HG02759 (cell line): ENCODE measurements at regions not wholly inside any gene's neighbourhood (a gene's known extent, or its start where the extent isn't known, plus 50 kb on each side); places are given as distances from the start of the nearest gene placed in this dataset.
A peak's percentile ranks its signal among the peaks of the same experiment; 100 is the strongest.

Experiments used
- ATAC-seq: cut with Tn5 transposase; IDR thresholded peaks from one replicate; pipeline ENCODE4 v1.9.1; 2021; ENCODE audit warnings: mild to moderate bottlenecking, moderate library complexity; ENCODE audit not compliant: unreplicated experiment

DNA sequence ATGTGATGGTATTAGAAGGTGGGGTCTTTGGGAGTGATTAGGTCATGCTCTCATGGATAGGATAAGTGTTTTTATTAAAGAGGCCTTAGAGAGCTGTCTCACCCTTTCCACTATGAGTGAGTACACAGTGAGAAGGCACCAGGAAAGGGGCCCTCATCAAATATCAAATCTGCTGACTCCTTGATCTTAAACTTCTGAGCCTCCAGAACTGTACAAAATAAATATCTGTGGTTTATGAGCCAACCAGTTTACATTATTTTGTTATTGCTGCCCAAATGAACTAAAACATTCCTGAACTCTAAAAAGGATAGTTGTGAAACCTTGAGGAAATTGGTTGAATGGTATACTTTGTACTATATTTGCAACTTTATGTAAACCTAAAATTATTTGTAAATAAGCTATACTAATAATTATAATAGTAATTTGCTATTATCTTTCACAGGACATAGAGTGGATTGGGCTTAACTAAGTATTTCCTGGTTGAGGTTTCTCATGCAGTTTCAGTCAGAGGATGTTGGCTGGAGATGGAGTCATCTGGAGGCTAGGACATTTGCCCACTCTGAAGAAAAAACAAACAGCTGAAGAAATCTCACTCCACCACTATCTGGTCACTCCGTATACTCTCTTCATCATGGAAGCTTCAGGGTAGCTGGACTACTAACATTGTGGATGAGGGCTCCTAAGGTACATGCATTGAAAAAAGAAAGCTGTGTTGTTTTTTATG is 1068.6 kb upstream of the CADM2 start:
- no peak for ATAC-seq

DNA sequence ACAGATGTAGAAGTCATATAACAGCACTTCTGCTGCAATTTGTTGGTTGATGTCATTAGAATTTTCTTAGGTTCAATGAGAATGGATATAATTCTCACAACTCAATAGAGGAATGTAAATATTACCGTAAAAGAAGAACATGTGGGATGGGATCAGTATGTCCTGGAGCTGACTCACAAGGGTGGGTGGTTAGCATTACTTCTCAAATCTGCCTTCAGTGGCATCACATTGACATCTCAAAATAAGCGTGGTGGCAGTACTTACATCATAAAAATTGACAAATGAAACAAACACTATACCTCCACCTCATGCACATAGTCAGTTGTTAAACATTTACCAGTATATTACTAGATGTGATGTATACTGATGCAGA is 1068.0 kb upstream of the CADM2 start:
- no peak for ATAC-seq

DNA sequence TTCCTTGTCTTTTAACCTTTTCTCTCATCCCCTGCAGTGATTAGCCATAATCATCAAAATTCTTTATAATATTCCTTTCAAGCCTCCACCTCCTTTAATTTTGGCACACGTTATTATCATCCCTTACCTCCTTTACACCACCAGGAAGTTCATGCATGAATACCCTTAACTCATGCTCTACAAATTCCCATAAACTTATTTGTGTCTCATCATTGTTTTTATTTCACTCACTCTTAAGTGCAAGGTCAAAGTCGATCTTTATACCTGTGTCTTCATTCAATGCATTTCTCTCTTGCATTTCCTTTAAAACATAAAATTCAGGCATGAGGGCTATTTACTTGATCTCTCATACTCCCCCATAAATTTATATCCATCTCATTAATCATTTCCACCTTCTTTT is 1064.6 kb upstream of the CADM2 start:
- ATAC-seq, result no peak

DNA sequence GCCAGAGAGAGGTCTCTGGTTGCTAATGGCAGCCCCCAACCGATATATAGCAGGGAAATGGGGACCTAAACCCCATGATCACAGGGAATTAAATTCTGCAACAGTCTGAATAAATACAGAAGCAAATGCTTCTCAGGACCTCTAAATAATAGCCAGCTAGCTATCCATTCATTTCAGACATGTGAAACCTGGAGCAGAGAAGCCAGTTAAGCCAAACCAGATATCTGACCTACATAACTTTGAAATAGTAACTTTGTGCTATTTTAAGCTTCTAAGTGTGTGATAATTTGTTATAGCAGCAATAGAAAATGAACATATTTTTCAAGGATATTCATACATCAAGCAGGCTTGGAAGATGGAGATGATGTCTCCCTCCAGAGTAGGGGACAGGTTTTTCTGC is 1062.9 kb upstream of the CADM2 start:
- ATAC-seq, result no peak

DNA sequence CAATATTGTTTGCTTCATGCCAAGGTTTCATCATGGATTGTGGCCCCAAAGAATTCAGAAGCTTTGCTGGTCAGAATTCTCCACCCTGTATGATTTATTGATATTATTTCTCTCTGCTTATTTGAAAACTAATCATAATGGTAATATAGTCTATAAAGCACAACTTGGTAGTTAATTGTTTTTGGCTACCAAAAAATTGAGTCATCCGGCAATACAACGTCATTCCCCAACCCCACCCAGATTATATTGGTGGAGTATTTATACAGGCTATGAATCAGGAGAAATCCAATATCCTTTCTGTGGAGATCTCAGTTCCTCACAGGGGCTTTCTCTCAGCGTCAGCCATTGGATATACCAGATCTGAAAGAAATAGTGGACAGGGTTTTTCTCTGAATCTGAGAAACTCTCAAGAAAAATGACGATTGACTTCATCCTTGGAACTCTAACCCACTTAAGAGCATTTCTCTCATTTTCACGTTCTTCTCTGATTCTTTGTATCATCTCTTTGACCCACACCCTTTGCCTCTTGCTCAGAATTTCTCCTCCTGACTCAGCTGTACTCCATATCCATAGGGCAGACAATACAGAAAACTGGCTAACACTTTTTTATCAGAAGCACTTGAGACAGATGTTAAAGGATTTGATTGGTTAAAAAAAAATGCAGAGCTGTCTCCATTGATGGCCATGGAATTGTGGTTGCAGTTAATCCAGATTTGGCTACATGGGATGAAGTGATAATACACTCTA is 1055.8 kb upstream of the CADM2 start:
- no peak for ATAC-seq

DNA sequence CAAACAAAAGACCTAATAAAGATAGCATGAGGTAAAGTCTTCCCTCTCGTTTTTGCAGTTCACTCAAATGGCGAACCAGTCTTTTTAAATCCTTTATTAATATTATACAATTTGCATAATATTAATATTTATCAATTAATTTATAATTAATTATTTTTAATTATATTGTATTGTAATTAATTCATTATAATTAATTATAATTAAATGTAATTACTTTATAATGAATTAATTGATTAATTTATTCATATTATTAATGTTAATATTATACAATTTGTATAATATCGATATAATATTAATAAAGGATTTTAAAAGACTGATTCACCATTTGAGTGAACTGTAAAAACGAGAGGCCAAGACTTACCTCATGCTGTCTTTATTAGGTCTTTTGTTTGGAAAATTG is 1045.4 kb upstream of the CADM2 start:
- ATAC-seq, result no peak

DNA sequence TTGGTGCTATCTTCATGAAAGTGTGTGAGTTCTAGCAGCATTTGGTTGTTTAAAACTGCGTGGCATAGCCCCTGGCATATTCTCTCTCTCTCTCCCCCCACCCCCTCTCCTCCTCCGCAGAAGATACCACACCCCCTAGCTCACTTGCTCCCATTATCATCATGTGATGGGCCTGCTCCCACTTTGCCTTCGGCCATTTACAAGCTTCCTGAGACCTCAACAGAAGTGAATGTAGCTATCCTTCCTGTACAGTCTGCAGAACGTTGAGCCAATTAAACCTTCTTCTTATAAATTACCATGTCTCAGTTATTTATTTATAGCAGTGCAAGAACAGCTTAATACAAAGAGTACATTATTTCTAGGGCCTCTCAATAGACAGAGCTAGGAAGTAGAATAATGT is 1032.5 kb upstream of the CADM2 start:
- no peak for ATAC-seq

DNA sequence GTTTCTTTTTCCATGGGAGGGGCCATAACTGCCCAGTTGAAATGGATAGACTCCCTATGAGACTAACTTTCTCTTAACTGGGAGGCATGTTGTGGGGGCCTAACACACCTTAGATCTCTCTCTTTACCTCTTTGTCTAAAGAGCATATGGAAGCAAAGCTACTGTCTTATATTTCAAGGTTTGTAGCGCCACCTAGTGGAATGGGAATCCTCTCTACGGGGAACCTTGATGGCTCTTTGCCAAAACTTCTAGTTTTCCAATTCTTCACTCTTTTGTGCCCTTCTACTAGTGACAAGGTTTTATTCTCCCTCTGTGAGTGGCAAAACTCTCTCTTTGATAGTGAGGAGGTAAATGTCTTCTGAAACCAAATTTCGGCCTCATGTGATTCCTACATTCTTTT is 1030.4 kb upstream of the CADM2 start:
- peak; percentile 69 for ATAC-seq

DNA sequence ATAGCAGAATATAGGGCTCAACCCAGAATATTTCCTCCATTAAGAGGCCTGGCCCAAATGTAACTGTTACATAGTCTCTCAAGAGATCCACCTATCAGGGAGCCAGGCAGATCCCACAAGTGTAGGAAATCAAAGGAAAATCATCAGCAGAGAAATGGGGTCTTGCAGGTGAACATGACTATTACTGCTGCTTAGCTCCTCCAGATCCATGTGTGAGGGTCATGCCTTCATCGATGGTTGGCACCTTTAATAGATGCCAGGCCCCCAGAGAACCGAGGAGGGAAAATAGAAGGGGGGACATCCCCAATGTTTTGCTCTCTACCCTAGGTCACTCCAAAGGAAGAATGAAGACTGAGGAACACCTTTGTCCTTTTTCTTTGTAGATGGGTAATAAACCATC is 1029.9 kb upstream of the CADM2 start:
- ATAC-seq, result no peak

DNA sequence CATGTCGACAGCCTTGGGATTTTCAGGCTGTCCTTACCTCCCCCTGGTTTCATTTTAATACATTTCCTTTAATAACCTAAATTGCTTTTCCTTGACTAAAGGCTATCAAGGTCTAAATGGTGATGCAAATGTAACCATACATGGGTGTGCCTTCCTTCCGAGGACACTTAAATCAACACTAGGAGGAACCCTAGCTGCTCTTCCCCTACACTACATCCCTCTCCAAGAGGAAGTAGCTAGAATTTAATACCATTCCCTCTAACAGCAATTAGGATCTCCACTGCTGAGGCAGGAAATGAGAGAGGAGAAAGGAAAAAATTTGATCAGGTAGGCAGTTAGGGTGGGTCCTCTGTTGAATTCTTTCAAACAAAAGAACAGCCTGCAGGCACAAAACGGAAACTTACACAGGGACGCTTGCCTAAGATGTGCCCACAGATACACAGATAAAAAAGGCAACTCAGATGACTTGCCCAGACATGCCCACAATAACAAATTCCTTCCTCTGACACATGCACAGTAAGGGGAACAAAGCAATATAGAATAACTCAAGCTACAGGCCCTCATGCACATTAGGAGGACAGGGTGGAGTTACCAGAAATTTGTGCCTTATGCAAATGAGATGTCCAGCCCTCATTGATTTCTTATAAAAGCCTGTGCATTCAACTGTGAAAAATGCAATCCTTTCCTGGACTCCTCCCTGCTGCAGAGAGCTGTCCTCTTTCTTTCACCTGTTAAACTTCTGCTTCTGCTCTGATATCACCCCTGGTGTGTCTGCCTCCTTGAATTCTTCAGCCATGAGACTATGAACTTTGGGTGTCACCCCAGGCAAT is 1024.4 kb upstream of the CADM2 start:
- peak; percentile 47 for ATAC-seq

DNA sequence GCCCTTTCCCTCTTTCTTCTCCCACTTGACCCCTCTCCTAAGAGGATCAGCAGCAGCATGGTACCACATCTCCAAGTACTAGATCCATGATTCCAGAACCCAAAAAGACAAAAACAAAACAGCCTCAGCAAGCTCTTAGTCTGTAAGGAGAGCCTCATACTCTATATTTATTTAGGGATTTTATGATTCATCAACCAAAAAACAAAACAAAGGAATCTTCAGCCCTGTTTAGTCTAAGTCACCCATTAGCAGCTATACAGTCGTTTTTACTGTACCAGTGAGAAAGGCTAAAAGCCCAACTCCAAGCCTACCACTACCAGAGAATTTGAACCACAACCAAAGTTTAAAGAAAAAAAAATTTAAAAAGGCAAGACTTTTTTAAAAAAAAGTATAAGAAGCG is 1020.3 kb upstream of the CADM2 start:
- ATAC-seq, result no peak

DNA sequence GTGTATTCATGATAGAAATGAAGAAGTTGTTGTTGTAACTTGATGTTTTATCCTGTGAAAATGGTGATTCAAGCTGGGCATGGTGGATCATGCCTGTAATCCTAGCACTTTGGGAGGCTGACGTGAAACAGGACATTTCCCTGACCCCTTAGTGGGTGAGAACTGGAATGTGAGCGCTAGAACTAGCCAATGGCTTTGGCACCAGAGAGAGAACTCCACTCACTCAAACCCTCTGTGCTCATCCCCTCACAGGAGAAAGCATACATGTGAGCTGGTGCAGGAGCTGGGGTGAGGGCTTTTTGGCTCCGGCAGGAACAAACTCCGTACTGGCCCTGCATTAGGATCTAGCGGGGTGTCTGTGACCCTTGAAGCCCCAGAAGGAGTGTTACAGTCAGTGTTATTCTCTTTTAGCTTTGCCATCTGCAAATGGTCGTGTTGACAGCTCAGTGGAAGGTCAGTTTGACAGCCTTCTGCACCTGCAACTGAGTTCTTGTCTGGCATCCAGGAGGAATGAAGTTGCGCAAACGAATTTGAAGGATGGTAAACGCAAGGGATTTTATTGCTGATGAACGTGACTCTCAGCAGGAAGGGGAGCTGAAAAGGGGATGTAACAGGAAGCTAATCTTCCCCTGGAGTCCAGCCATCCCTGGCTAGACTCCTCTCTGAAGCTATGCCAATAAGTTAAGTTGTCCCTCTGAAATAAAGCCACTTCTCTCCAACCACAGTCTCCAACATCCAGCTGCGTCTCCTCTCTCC is 1016.6 kb upstream of the CADM2 start:
- ATAC-seq, result no peak

DNA sequence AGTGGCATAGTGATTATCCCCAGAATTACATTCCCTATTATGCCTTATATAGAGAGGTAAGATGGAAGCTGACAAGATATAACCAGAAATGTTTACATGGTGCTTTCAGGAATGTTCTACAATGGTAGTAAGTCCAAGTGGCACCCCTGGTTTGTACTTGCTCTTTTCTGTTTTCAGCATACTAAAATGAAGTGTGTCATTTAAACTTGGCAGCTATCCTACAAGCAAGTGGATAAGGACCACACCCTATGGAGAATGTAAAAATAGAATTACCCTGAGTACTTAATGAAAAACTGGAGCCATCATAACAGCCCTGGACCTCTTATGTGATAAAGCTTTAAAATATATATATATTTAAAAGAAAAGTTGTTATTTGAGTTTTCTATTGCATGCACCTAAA is 1012.7 kb upstream of the CADM2 start:
- ATAC-seq, result no peak

DNA sequence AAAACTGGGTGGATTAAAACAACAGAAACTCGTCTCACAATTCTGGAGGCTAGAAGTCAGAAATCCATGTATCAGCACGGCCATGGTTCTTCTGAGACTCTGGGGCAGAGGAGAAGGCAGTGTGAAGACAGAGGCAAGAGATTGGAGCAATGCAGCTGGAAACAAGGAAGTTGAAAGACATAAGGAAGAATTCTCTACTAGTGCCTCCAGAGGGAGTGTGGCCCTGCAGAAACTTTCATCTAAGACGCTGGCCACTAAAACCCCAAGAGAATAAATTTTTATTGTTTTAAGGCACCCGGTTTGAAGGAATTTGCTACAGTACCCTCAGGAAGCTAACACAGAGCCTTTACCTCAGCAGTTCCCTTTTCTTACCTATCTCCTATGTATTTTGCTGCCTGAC is 1012.2 kb upstream of the CADM2 start:
- no peak for ATAC-seq

DNA sequence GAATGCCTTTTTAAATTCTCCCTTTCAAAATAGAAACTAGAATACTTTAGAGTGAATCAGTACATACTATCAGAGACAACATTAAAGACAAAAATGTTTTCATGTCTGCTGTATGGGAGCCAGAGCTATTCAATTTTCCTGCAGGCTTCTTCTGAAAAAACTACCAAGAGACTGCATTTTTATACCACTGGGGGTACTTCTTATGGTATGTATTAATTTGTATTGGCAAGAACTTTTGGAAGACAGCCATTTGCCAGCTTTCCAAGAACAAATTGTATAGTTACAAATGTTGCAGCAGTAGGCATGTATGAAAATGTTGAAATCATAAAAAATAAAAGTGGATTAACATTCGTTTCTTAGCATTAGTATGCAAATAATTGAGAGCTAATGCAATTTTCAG is 1010.0 kb upstream of the CADM2 start:
- no peak for ATAC-seq

DNA sequence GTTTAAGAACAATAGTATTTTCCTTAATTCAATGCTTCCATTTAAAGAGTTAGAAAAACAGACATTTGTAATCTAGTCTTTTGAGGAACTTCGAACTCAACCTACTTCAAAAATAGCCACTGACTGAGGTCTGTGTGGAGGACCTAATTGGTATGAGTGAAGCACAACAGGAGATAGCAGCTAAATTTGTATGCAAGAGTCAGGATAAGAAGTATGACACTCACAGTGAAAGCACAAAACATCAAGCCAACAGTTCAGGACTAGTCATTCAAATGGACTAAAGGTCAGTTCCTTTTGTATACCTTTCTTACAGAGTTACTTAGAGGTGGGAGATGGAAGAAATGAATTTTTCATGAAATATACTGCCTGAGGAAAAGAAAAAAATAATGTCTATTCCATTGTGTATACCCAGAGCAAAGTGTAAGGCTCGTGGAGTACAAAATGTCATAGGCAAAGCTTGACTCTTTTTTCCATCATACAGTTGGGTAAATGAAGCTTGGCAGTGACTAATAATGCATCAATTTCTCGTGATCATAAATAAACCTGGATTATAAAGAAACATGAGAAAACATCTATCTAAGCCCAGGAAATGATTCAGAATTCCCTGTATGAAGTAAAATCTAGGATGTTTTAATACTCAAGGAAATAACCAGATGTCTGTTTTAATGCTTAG is 1005.2 kb upstream of the CADM2 start:
- ATAC-seq, result no peak

DNA sequence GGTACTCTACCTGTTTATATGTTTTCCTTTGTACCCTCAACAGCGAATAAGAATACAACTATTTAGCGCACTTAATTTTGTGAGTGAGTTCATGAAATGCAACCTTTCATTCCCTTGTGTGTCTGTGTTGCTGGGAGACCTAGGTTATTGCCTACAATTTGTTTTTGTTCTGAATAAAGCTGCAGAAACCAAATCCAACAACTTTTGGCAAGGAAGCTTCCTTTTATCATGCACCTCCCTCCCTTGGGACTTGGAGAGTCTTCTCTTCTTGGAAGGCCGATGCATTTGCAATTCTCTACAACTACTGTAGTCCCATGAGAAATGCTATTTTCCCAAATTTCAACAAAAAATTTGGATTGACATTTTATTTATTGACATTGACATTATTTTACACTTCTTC is 1002.4 kb upstream of the CADM2 start:
- no peak for ATAC-seq

DNA sequence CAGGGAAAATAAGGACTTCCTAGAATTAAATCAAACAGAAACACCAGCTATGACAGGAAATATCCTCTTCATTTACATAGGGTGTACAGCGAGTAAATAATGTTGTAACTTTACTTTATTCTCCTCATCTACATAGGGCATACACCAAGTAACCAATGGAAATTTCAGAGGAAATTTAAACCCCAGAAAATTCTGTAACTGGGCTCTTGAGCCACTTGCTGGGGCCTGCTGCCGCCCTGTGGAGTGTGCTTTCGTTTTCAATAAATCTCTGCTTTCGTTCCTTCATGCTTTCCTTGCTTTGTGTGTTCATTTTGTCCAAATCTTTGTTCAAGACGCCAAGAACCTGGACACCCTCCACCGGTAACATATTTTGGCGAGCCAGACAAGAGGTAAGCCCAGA is 990.4 kb upstream of the CADM2 start:
- no peak for ATAC-seq

DNA sequence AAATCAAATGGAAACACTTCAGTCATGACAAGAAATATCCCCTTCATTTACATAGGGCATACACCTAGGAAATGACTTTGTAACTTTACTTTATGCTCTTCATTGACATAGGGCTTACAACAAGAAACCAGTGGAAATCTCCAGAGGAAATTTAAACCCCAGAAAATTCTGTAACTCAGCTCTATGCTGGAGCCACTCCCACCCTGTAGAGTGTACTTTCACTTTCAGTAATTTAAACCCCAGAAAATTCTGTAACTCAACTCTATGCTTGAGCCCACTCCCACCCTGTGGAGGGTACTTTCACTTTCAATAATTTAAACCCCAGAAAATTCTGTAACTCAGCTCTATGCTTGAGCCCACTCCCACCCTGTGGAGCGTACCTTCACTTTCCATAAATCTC is 987.1 kb upstream of the CADM2 start:
- no peak for ATAC-seq

DNA sequence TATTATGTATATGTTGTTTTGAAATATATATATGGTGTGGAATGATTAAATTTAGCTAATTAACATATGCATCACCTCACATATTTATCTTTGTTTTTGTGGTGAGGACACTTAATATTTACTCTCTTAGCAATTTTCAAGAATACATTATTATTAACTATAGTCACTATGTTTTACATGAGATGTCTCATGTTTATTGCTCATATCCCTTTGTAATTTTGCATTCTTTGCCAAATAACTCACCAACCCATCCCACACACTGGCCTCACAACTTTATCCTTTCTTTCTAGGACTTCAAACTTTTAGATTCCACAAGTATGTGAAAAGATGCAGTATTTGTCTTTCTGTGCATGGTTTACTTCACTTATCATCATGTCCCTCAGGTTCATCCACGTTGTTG is 950.2 kb upstream of the CADM2 start:
- ATAC-seq, result no peak

DNA sequence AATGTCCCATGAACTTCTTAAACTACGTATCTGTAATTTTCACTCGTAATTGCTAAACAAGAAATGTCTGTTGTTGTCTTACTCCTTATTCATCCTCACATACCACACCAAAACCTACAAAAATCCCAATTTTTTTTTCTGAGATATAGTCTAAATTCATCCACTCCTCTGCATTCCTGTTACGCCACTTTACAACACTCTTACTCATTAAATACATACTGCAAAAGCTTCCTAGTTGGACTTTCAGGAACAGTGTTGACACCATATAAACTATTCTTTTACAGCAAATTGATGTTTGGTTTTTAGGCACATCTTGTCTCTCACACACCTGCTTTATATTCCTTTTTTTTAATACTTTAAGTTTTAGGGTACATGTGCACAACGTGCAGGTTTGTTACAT is 934.9 kb upstream of the CADM2 start:
- no peak for ATAC-seq
